Gastroesophageal sphincter (tissue), 4 donors: ENCODE measurements at regions not wholly inside any gene's neighbourhood (a gene's known extent, or its start where the extent isn't known, plus 50 kb on each side); places are given as distances from the start of the nearest gene placed in this dataset.

Experiments used
- ATAC-seq: fragments of 150-250 bp; one replicate; pipeline ENCODE4 v1.9.1; 2016; ENCODE audit warnings: mild to moderate bottlenecking, moderate library complexity
- H3K27ac ChIP-seq, 4 donors: fragments of 200-600 bp; sonication (generic) in 3 of 4; 1 replicate in 3 of 4; 2 replicates in 1 of 4; pipeline ENCODE4 v1.5.1; 2016 to 2019
- H3K27me3 ChIP-seq: fragments of 200-600 bp; sonication (generic); one replicate; pipeline ENCODE4 v1.5.1; 2019
- H3K36me3 ChIP-seq, 2 donors: fragments of 200-600 bp; sonication (generic); one replicate each; pipeline ENCODE4 v1.5.1; 2019; ENCODE audit warnings: control low read depth in 1 of 2
- H3K4me1 ChIP-seq, 3 donors: fragments of 200-600 bp; sonication (generic); 1 replicate in 2 of 3; 2 replicates in 1 of 3; pipeline ENCODE4 v1.5.1; 2016 to 2019; ENCODE audit warnings: control low read depth in 2 of 3
- H3K4me3 ChIP-seq, 2 donors: fragments of 200-600 bp; sonication (generic); one replicate each; pipeline ENCODE4 v1.5.1; 2019; ENCODE audit warnings: mild to moderate bottlenecking in 1 of 2, moderate library complexity in 1 of 2
- H3K9me3 ChIP-seq, 3 donors: fragments of 200-600 bp; sonication (generic); one replicate each; pipeline ENCODE4 v1.5.1; 2017 to 2019; ENCODE audit warnings: control low read depth in 2 of 3
- CTCF ChIP-seq, 4 experiments: fragments of 200-600 bp in 2 of 4; fragments of 450-650 bp in 2 of 4; sonication (generic) in 1 of 4; IDR thresholded peaks; one replicate each; pipeline ENCODE4 v1.5.1; 2017 to 2019; ENCODE audit warnings: antibody characterized with exemption in 4 of 4, mild to moderate bottlenecking in 2 of 4, moderate library complexity in 2 of 4
- EP300 ChIP-seq: sonication (generic); formaldehyde crosslinking; IDR thresholded peaks from one replicate; pipeline ENCODE4 v1.6.1; 2017; ENCODE audit warnings: antibody characterized with exemption, mild to moderate bottlenecking
- POLR2A ChIP-seq, 2 donors: fragments of 450-650 bp; IDR thresholded peaks; one replicate each; pipeline ENCODE4 v1.6.1; 2017; ENCODE audit warnings: antibody characterized with exemption in 2 of 2, mild to moderate bottlenecking in 2 of 2, moderate library complexity in 1 of 2
- POLR2AphosphoS5 ChIP-seq: sonication (generic); formaldehyde crosslinking; IDR thresholded peaks from one replicate; pipeline ENCODE4 v1.6.1; 2017; ENCODE audit warnings: antibody characterized with exemption
- WGBS, 2 donors: methylation state at CpG; one replicate each; pipeline ENCODE4 v1.1.5; 2018; ENCODE audit warnings: low coverage in 1 of 2; 5-methylcytosine and 5-hydroxymethylcytosine counted together

GRCh38 chr6:103687430-103687829 is 1172.3 kb downstream of the HACE1 start:
- Histone ChIP-seq H3K27ac (no peak overlapping the region), H3K27me3 (no peaks in the 10 kb centered on the region), H3K36me3 (no peaks in the 10 kb centered on the region), H3K4me1 (no peaks in the 10 kb centered on the region), H3K9me3 (no peaks in the 10 kb centered on the region), H3K4me3 (no peak overlapping the region)
- TF ChIP-seq CTCF (IDR thresholded peaks at IDR 0.05), result no peak
- TF ChIP-seq EP300, result no peak
- ATAC-seq, result no peak
- 47 to 60% methylated on average over 2 of the region's 2 CpGs for WGBS, 2 donors

GRCh38 chr6:103680116-103680515 is 1179.6 kb downstream of the HACE1 start:
- no peak overlapping the region for H3K27ac ChIP-seq
- H3K4me3 ChIP-seq, result no peak overlapping the region
- ATAC-seq, result no peak
- peaks cover 0 to 6% (median 0%) of the 10 kb centered on the region in 3 donors for H3K9me3 ChIP-seq
- H3K4me1 ChIP-seq, result no peaks in the 10 kb centered on the region
- no peaks in the 10 kb centered on the region for H3K27me3 ChIP-seq
- no peak for TF ChIP-seq CTCF (IDR thresholded peaks at IDR 0.05)
- TF ChIP-seq EP300, result no peak
- TF ChIP-seq POLR2A (IDR thresholded peaks at IDR 0.05), result no peak
- no peak for TF ChIP-seq POLR2AphosphoS5
- WGBS, 2 donors, result 55 to 78% methylated on average over 1 of the region's 1 CpG
- no peaks in the 10 kb centered on the region for H3K36me3 ChIP-seq

- H3K27me3 ChIP-seq, result no peaks in the 10 kb centered on the region
- no peaks in the 10 kb centered on the region for H3K4me1 ChIP-seq
- no peak for ATAC-seq
- TF ChIP-seq POLR2AphosphoS5 (no peak), EP300 (no peak), POLR2A (IDR thresholded peaks at IDR 0.05) (no peak), CTCF (IDR thresholded peaks at IDR 0.05) (no peak)
- H3K4me3 ChIP-seq, result no peak overlapping the region
- H3K36me3 ChIP-seq, result no peaks in the 10 kb centered on the region
- peaks cover 0 to 6% (median 0%) of the 10 kb centered on the region in 3 donors for H3K9me3 ChIP-seq
- no peak overlapping the region for H3K27ac ChIP-seq
- WGBS, 2 donors, result no CpG with 5 or more reads among the region's 12 CpGs
Observed at GRCh38 chr6:103677290-103677689, 1182.4 kb downstream of the HACE1 start.

- Histone ChIP-seq H3K36me3 (no peaks in the 10 kb centered on the region), H3K27me3 (no peaks in the 10 kb centered on the region), H3K4me1 (no peaks in the 10 kb centered on the region), H3K4me3 (no peak overlapping the region), H3K9me3 (peaks cover 0 to 6% (median 0%) of the 10 kb centered on the region in 3 donors), H3K27ac (no peak overlapping the region)
- ATAC-seq, result no peak
- TF ChIP-seq POLR2AphosphoS5 (no peak), CTCF (IDR thresholded peaks at IDR 0.05) (no peak), POLR2A (IDR thresholded peaks at IDR 0.05) (no peak), EP300 (no peak)
- 20 to 54% methylated on average over 1 of the region's 1 CpG for WGBS, 2 donors
Observed at GRCh38 chr6:103675807-103676406, 1183.8 kb downstream of the HACE1 start.

- H3K4me3 ChIP-seq, result no peak overlapping the region
- H3K27ac ChIP-seq, result no peak overlapping the region
- peaks cover 0 to 6% (median 0%) of the 10 kb centered on the region in 3 donors for H3K9me3 ChIP-seq
- no peaks in the 10 kb centered on the region for H3K27me3 ChIP-seq
- ATAC-seq, result no peak
- TF ChIP-seq EP300 (no peak), CTCF (IDR thresholded peaks at IDR 0.05) (no peak), POLR2AphosphoS5 (no peak), POLR2A (IDR thresholded peaks at IDR 0.05) (no peak)
- no peaks in the 10 kb centered on the region for H3K4me1 ChIP-seq
- H3K36me3 ChIP-seq, result no peaks in the 10 kb centered on the region
Observed at GRCh38 chr6:103674790-103675189, 1184.9 kb downstream of the HACE1 start.
